OCI-LY3 (cell line): ENCODE measurements at regions not wholly inside any gene's neighbourhood (a gene's known extent, or its start where the extent isn't known, plus 50 kb on each side); places are given as distances from the start of the nearest gene placed in this dataset.
A peak's percentile ranks its signal among the peaks of the same experiment; 100 is the strongest.

ENCODE experiments used
- H2AFZ ChIP-seq: fragments of 200-600, 300-600 bp; shearing (Covaris generic); 2 replicates; pipeline ENCODE4 v1.6.0; 2014; ENCODE audit warnings: antibody characterized with exemption, low read depth, low read length
- H3K27ac ChIP-seq: fragments of 200-600, 300-600 bp; sonication (generic); 2 replicates; pipeline ENCODE4 v1.5.1; 2014; ENCODE audit warnings: mild to moderate bottlenecking, low read length, moderate library complexity, mixed read lengths
- H3K27me3 ChIP-seq: fragments of 200-600, 300-600 bp; sonication (generic); 2 replicates; pipeline ENCODE4 v1.6.1; 2014; ENCODE audit warnings: low read depth, low read length, mixed read lengths
- H3K36me3 ChIP-seq: fragments of 200-600, 300-600 bp; sonication (generic); replicated peaks from 2 replicates; pipeline ENCODE3; 2014; ENCODE audit warnings: low read depth, low read length, mixed read lengths
- H3K4me1 ChIP-seq: fragments of 300-600, 200-600 bp; sonication (generic); 2 replicates; pipeline ENCODE4 v1.6.1; 2014; ENCODE audit warnings: low read length, mixed read lengths
- H3K4me2 ChIP-seq: fragments of 200-600, 300-600 bp; sonication (generic); 2 replicates; pipeline ENCODE4 v1.6.1; 2014; ENCODE audit warnings: low read length, mixed read lengths
- H3K4me3 ChIP-seq: fragments of 300-600, 200-600 bp; sonication (generic); 2 replicates; pipeline ENCODE4 v1.5.1; 2014; ENCODE audit warnings: antibody characterized with exemption, mild to moderate bottlenecking, low read length, moderate library complexity
- H3K79me2 ChIP-seq: fragments of 300-600, 200-600 bp; shearing (Covaris generic); 2 replicates; pipeline ENCODE4 v1.6.1; 2014; ENCODE audit warnings: mild to moderate bottlenecking, low read length, mixed read lengths
- H3K9ac ChIP-seq: fragments of 300-600, 200-600 bp; shearing (Covaris generic); 2 replicates; pipeline ENCODE4 v1.6.0; 2014; ENCODE audit warnings: mild to moderate bottlenecking, low read length, moderate library complexity
- H3K9me3 ChIP-seq: fragments of 200-600, 300-600 bp; shearing (Covaris generic); 2 replicates; pipeline ENCODE4 v1.6.1; 2014; ENCODE audit warnings: low read length, mixed read lengths; ENCODE audit not compliant: insufficient read depth
- H4K20me1 ChIP-seq: fragments of 200-600, 300-600 bp; sonication (generic); 2 replicates; pipeline ENCODE4 v1.6.1; 2016; ENCODE audit warnings: low read length, mixed read lengths; ENCODE audit not compliant: insufficient read depth
- CTCF ChIP-seq: fragments of 200-600, 300-600 bp; sonication (generic); IDR thresholded peaks from 2 replicates; pipeline ENCODE4 v1.5.1; 2014; ENCODE audit warnings: antibody characterized with exemption, low read length, low read depth
- EZH2phosphoT487 ChIP-seq: fragments of 200-600 bp; shearing (Covaris generic); IDR thresholded peaks from 2 replicates; pipeline ENCODE4 v1.6.1; 2018; ENCODE audit warnings: antibody characterized with exemption, mixed run types, low read depth

- TF ChIP-seq EZH2phosphoT487 (no peak), CTCF (peak; percentile 47)
- H3K27ac ChIP-seq = peak overlapping the region; percentile 76
Observed at GRCh38 chr6:27177485-27178406, 69.8 kb upstream of the PRSS16 start.

GRCh38 chr6:27178407-27178730 is 69.1 kb upstream of the PRSS16 start:
- peak overlapping the region; percentile 77 for H3K4me2 ChIP-seq
- H4K20me1 ChIP-seq = no peaks in the 10 kb centered on the region
- peak overlapping the region; percentile 74; the same call in 1 of the 2 replicates for H2AFZ ChIP-seq
- no peaks in the 10 kb centered on the region for H3K79me2 ChIP-seq
- peak overlapping the region; percentile 99 for H3K9ac ChIP-seq
- no peak for TF ChIP-seq CTCF
- TF ChIP-seq EZH2phosphoT487 = no peak
- H3K27me3 ChIP-seq = no peaks in the 10 kb centered on the region
- H3K36me3 ChIP-seq = no peaks in the 10 kb centered on the region
- H3K4me3 ChIP-seq = peak overlapping the region; percentile 100
- H3K9me3 ChIP-seq = no peaks in the 10 kb centered on the region
- H3K27ac ChIP-seq = no peak overlapping the region
- H3K4me1 ChIP-seq = no peaks in the 10 kb centered on the region; the same call in 1 of the 2 replicates

More at GRCh38 chr6:27177485-27178406, 69.8 kb upstream of the PRSS16 start:
- Histone ChIP-seq H3K36me3 (no peaks in the 10 kb centered on the region), H3K4me2 (peak overlapping the region; percentile 77), H2AFZ (peak overlapping the region; percentile 98), H3K27me3 (no peaks in the 10 kb centered on the region), H3K4me3 (peak overlapping the region; percentile 100), H3K9me3 (no peaks in the 10 kb centered on the region), H3K9ac (peak overlapping the region; percentile 99), H3K79me2 (no peaks in the 10 kb centered on the region), H3K4me1 (no peaks in the 10 kb centered on the region; the same call in 1 of the 2 replicates), H4K20me1 (no peaks in the 10 kb centered on the region)

GRCh38 chr6:27178860-27179259 is 68.6 kb upstream of the PRSS16 start:
- no peak overlapping the region for H3K4me3 ChIP-seq
- no peaks in the 10 kb centered on the region for H3K9me3 ChIP-seq
- TF ChIP-seq CTCF (no peak), EZH2phosphoT487 (no peak)
- H3K36me3 ChIP-seq = no peaks in the 10 kb centered on the region
- no peaks in the 10 kb centered on the region for H3K27me3 ChIP-seq
- H3K79me2 ChIP-seq = no peaks in the 10 kb centered on the region
- no peak overlapping the region for H2AFZ ChIP-seq
- no peak overlapping the region for H3K9ac ChIP-seq
- no peaks in the 10 kb centered on the region; the same call in 1 of the 2 replicates for H3K4me1 ChIP-seq
- no peak overlapping the region for H3K4me2 ChIP-seq
- no peaks in the 10 kb centered on the region for H4K20me1 ChIP-seq
- H3K27ac ChIP-seq = no peak overlapping the region

- Histone ChIP-seq H2AFZ (no peak overlapping the region), H3K27me3 (no peaks in the 10 kb centered on the region), H3K36me3 (no peaks in the 10 kb centered on the region), H4K20me1 (no peaks in the 10 kb centered on the region), H3K4me3 (no peak overlapping the region), H3K9ac (no peak overlapping the region), H3K4me1 (peaks cover 3% of the 10 kb centered on the region; the same call in 1 of the 2 replicates), H3K4me2 (no peak overlapping the region), H3K9me3 (no peaks in the 10 kb centered on the region), H3K79me2 (no peaks in the 10 kb centered on the region), H3K27ac (no peak overlapping the region)
- TF ChIP-seq CTCF = no peak
- no peak for TF ChIP-seq EZH2phosphoT487
Observed at GRCh38 chr6:27183060-27183832, 64.3 kb upstream of the PRSS16 start.
